ENCODE measurements at regions not wholly inside any gene's neighbourhood (a gene's known extent, or its start where the extent isn't known, plus 50 kb on each side); places are given as distances from the start of the nearest gene placed in this dataset.
"Not testable (repeated sequence)": the region's sequence is repeated elsewhere in the genome, so short reads cannot be mapped to it uniquely, and the experiment has no call there.

GRCh38 chr9:104394901-104395300, 109.2 kb upstream of the OR13F1 start:
- TF ChIP-seq CTCF (IDR thresholded peaks at IDR 0.05 in 4 of 5, conservative IDR thresholded peaks at IDR 0.05 in 1 of 5); POLR2A (IDR thresholded peaks at IDR 0.05): not testable (repeated sequence)
